K562 (cell line): ENCODE measurements at regions not wholly inside any gene's neighbourhood (a gene's known extent, or its start where the extent isn't known, plus 50 kb on each side); places are given as distances from the start of the nearest gene placed in this dataset.

ENCODE experiments used
- ATAC-seq: fragments of 200-7000 bp; cut with Tn5 transposase; 3 replicates; pipeline ENCODE4 v1.9.1; 2020; ENCODE audit warnings: moderate library complexity
- BruUV-seq: library from RNA; stranded (reverse); fragments of 400-500 nt; replicated peaks from 2 replicates; lab custom pipeline; 2021; lab: Mats Ljungman, UMichigan
- CTCF ChIA-PET: fragments of 300-600 bp; formaldehyde crosslinking; extraction: SDS; loops from one replicate; lab custom pipeline; 2021; ENCODE audit warnings: low intra/inter-chr PET ratio; lab: Yijun Ruan, JAX
- POLR2A ChIA-PET: fragments of 300-600, 350-650 bp; sonication (Branson Sonifier 250); formaldehyde crosslinking; extraction: SDS; loops from one replicate; lab custom pipeline; 2021; ENCODE audit warnings: antibody characterized with exemption, inconsistent platforms; lab: Yijun Ruan, JAX
- DNase-seq, 4 experiments: peaks; one replicate each; pipeline versions ENCODE4 v3.0.0 to v3.0.0-alpha.2; 2011 to 2018; ENCODE audit warnings: low spot score in 3 of 4, mixed read lengths in 3 of 4; ENCODE audit errors: extremely low read depth in 1 of 4
- FAIRE-seq: peaks from 2 replicates; lab custom pipeline; 2011; peaks lifted over from hg19 to GRCh38; lab: Jason Lieb, UNC
- H2AFZ ChIP-seq: 2 replicates; pipeline ENCODE4 v1.6.0; 2011; ENCODE audit warnings: low read depth, low read length, control low read depth, inconsistent platforms
- H3K27ac ChIP-seq: fragments of 200-600 bp; 3 replicates; pipeline ENCODE4 v1.8.0; 2011; ENCODE audit warnings: low read depth, mild to moderate bottlenecking, control low read depth, inconsistent platforms, low read length, moderate library complexity, mixed read lengths; ENCODE audit errors: extremely low read depth
- H3K27me3 ChIP-seq, 2 experiments: fragments of 300-600 bp in 1 of 2; 2 replicates in 1 of 2; 3 replicates in 1 of 2; pipeline versions ENCODE4 v1.6.0 to v1.8.0; 2011; ENCODE audit warnings: inconsistent platforms in 2 of 2, low read length in 2 of 2, mild to moderate bottlenecking in 1 of 2, mixed read lengths in 1 of 2, moderate library complexity in 1 of 2; ENCODE audit not compliant: control insufficient read depth in 2 of 2, insufficient read depth in 2 of 2
- H3K36me3 ChIP-seq: fragments of 300-600 bp; 3 replicates; pipeline ENCODE4 v1.8.0; 2011; ENCODE audit warnings: mild to moderate bottlenecking, low read length, inconsistent platforms; ENCODE audit not compliant: control insufficient read depth, insufficient read depth
- H3K4me1 ChIP-seq, 2 experiments: fragments of 200-600 bp in 1 of 2; replicated peaks in 1 of 2; 2 replicates in 1 of 2; 3 replicates in 1 of 2; pipeline versions ENCODE4 v1.5.1 to v1.8.0; 2011; ENCODE audit warnings: inconsistent platforms in 2 of 2, low read length in 2 of 2, mild to moderate bottlenecking in 1 of 2, mixed read lengths in 1 of 2, moderate library complexity in 1 of 2; ENCODE audit not compliant: control insufficient read depth in 2 of 2, insufficient read depth in 2 of 2
- H3K4me2 ChIP-seq: 2 replicates; pipeline ENCODE4 v1.6.1; 2011; ENCODE audit warnings: low read length, control low read depth, inconsistent platforms, mixed read lengths; ENCODE audit not compliant: insufficient read depth
- H3K4me3 ChIP-seq: fragments of 200-600 bp; sonication (generic), shearing (Covaris generic); 2 replicates; pipeline ENCODE4 v1.5.1; 2016; ENCODE audit warnings: control low read depth, inconsistent platforms
- H3K79me2 ChIP-seq: fragments of 200-600 bp; 3 replicates; pipeline ENCODE4 v1.8.0; 2011; ENCODE audit warnings: low read length, inconsistent platforms; ENCODE audit not compliant: control insufficient read depth, insufficient read depth
- H3K9ac ChIP-seq, 2 experiments: 2 replicates each; pipeline versions ENCODE4 v1.6.0 to v1.6.1; 2011; ENCODE audit warnings: low read depth in 2 of 2, low read length in 2 of 2, control low read depth in 1 of 2, inconsistent platforms in 1 of 2, mild to moderate bottlenecking in 1 of 2, mixed read lengths in 1 of 2; ENCODE audit not compliant: insufficient read depth in 1 of 2
- H3K9me1 ChIP-seq: one replicate; pipeline ENCODE4 v1.6.0; 2011; ENCODE audit warnings: inconsistent platforms, mild to moderate bottlenecking, low read length, moderate library complexity; ENCODE audit not compliant: control insufficient read depth, insufficient read depth
- H3K9me3 ChIP-seq: replicated peaks from 2 replicates; pipeline ENCODE4 v1.5.1; 2011; ENCODE audit warnings: low read depth, low read length, inconsistent platforms; ENCODE audit not compliant: control insufficient read depth, insufficient read depth
- H4K20me1 ChIP-seq: replicated peaks from 2 replicates; pipeline ENCODE4 v1.6.1; 2011; ENCODE audit warnings: low read length, inconsistent platforms, mixed read lengths; ENCODE audit not compliant: control insufficient read depth, insufficient read depth
- CC2D1A ChIP-seq: fragments of 450-650 bp; IDR thresholded peaks from 2 replicates; pipeline ENCODE4 v1.6.1; 2017; ENCODE audit warnings: mild to moderate bottlenecking
- MECOM ChIP-seq: fragments of 250-450 bp; sonication (Bioruptor Pico); IDR thresholded peaks from 2 replicates; pipeline ENCODE4 v1.8.0; 2022; ENCODE audit warnings: inconsistent platforms
- NR1H2 ChIP-seq: sonication (generic); formaldehyde crosslinking; IDR thresholded peaks from 2 replicates; pipeline ENCODE4 v1.4.0; 2020; ENCODE audit warnings: mild to moderate bottlenecking, missing genetic modification reagents
- NR3C1 ChIP-seq: sonication (generic); formaldehyde crosslinking; IDR thresholded peaks from 2 replicates; pipeline ENCODE4 v1.8.1; 2022; ENCODE audit warnings: missing genetic modification reagents
- NR4A1 ChIP-seq, 2 experiments: fragments of 250-450 bp in 1 of 2; fragments of 450-650 bp in 1 of 2; sonication (Bioruptor Pico) in 1 of 2; IDR thresholded peaks; 2 replicates each; pipeline versions ENCODE4 v1.4.0 to v1.6.1; 2016 to 2020; ENCODE audit warnings: mild to moderate bottlenecking in 2 of 2, missing compliant biosample characterization in 1 of 2, missing genetic modification characterization in 1 of 2, moderate library complexity in 1 of 2
- RAD51 ChIP-seq: fragments of 450-650 bp; IDR thresholded peaks from 2 replicates; pipeline ENCODE4 v1.7.1; 2016; ENCODE audit warnings: low read depth, mild to moderate bottlenecking, borderline replicate concordance
- TCF7 ChIP-seq: sonication (generic); IDR thresholded peaks from 2 replicates; pipeline ENCODE4 v1.6.1; 2016; ENCODE audit warnings: antibody characterized with exemption, borderline replicate concordance
- ZC3H8 ChIP-seq: fragments of 450-650 bp; IDR thresholded peaks from 2 replicates; pipeline ENCODE4 v1.6.1; 2017
- WGBS: fragments of 100-300 bp; shearing (Covaris generic); methylation state at CpG from one replicate; pipeline ENCODE4 v1.1.6; 2016; ENCODE audit warnings: low coverage, mixed read lengths; ENCODE audit not compliant: insufficient coverage; ENCODE audit errors: missing lambda C conversion rate; 5-methylcytosine and 5-hydroxymethylcytosine counted together
- in situ Hi-C: fragments of 300-500 bp; cut with MboI; formaldehyde crosslinking; loops from 4 replicates; pipeline ENCODE4 v1.15.0; 2018; ENCODE audit warnings: inconsistent platforms, mixed read lengths
- intact Hi-C: fragments of 100-400 bp; cut with micrococcal nuclease; formaldehyde crosslinking; loops from 2 replicates; pipeline ENCODE4 v1.14.2; 2022
- TF ChIP-seq, protein P1 (sequence below): fragments of 450-650 bp; formaldehyde crosslinking; conservative IDR thresholded peaks from 2 replicates; pipeline ENCODE4 v1.4.0; 2022; ENCODE audit warnings: mild to moderate bottlenecking, missing genetic modification characterization
- TF ChIP-seq, protein P2 (sequence below), 3 experiments: fragments of 200-800 bp in 1 of 3; sonication (Bioruptor generic) in 1 of 3; sonication (generic) in 1 of 3; formaldehyde crosslinking in 1 of 3; IDR thresholded peaks; 2 replicates each; pipeline versions ENCODE4 v1.6.1 to v1.8.0; 2016 to 2022; ENCODE audit warnings: mild to moderate bottlenecking in 2 of 3, missing compliant biosample characterization in 2 of 3, missing genetic modification characterization in 2 of 3, missing genetic modification reagents in 1 of 3
- TF ChIP-seq, protein P3 (sequence below), 2 experiments: fragments of 450-650 bp; formaldehyde crosslinking in 1 of 2; IDR thresholded peaks; 2 replicates each; pipeline versions ENCODE4 v1.4.0 to v1.6.1; 2014 to 2020; ENCODE audit warnings: mild to moderate bottlenecking in 2 of 2, borderline replicate concordance in 1 of 2, low read depth in 1 of 2

DNA sequence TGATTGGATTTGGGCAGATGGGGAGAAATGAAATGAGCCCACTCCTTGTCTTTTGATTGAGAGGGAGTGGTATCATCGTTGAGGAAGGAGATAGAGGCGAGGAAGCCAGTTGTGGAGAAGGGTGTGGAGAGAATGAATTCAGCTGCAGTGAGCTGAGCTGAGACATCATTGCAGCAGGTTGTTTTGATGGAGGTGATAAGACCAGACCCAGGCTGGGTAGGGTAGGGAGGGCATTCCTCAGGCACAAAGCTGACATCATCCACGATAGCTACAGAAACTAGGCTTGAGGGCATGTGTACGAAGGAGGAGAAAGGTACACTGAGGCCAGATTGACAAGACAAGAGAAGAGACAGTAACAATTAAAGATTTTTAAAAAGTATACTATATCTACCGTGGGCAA lies 1500.9 kb upstream of the SLC10A2 start (continued):
- no peak for TF ChIP-seq NR3C1 (CRISPR knock-in tag)
- TF ChIP-seq, protein P1, sequence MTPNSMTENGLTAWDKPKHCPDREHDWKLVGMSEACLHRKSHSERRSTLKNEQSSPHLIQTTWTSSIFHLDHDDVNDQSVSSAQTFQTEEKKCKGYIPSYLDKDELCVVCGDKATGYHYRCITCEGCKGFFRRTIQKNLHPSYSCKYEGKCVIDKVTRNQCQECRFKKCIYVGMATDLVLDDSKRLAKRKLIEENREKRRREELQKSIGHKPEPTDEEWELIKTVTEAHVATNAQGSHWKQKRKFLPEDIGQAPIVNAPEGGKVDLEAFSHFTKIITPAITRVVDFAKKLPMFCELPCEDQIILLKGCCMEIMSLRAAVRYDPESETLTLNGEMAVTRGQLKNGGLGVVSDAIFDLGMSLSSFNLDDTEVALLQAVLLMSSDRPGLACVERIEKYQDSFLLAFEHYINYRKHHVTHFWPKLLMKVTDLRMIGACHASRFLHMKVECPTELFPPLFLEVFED (CRISPR knock-in tag), result no peak
- TF ChIP-seq RAD51, result no peak
- TF ChIP-seq MECOM (CRISPR knock-in tag), result no peak
- TF ChIP-seq TCF7, result no peak
- TF ChIP-seq NR4A1 (CRISPR knock-in tag; IDR thresholded peaks at IDR 0.05), result no peak
- no peak for TF ChIP-seq NR4A1 (tag; IDR thresholded peaks at IDR 0.05)

DNA sequence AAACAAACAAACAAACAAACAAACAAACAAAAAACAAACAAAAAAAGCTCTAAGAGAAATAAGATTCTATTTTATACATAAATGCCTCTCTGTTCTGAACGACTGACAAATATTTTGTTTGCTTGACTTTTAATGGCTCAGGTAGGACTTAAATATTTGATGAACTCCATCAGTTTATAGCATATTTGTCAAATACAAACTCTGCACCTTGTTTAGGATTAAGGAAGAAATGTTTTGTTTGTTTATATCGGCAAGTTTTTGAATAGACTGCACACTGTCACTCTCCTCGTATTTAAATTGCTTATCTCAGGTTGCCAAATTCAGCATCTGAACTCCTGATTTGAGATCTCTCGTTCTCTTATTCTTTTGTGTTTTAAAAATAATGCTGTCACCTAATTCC lies 1499.7 kb upstream of the SLC10A2 start:
- ATAC-seq (no peak), FAIRE-seq (no peak), DNase-seq (no peak)
- Histone ChIP-seq H2AFZ (no peak overlapping the region), H3K27me3 (no peaks in the 10 kb centered on the region), H3K79me2 (no peaks in the 10 kb centered on the region), H3K9me3 (no peaks in the 10 kb centered on the region; the same call in 1 of the 2 replicates), H3K4me3 (no peak overlapping the region), H3K9ac (no peak overlapping the region), H3K36me3 (no peaks in the 10 kb centered on the region), H3K9me1 (no peaks in the 10 kb centered on the region), H3K4me2 (no peak overlapping the region), H4K20me1 (no peaks in the 10 kb centered on the region), H3K27ac (no peak overlapping the region), H3K4me1 (no peaks in the 10 kb centered on the region)
- intact Hi-C loops, result no loop called here
- CTCF ChIA-PET, result no interaction called here
- 3% methylated on average over 4 of the region's 4 CpGs for WGBS
- POLR2A ChIA-PET, result no interaction called here
- in situ Hi-C loops, result no loop called here
- BruUV-seq, result no TSS peak
- no peak for TF ChIP-seq NR1H2 (CRISPR knock-in tag)
- TF ChIP-seq ZC3H8, result no peak
- no peak for TF ChIP-seq CC2D1A
- TF ChIP-seq, protein P2, sequence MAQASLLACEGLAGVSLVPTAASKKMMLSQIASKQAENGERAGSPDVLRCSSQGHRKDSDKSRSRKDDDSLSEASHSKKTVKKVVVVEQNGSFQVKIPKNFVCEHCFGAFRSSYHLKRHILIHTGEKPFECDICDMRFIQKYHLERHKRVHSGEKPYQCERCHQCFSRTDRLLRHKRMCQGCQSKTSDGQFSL (CRISPR knock-in tag; IDR thresholded peaks at IDR 0.05), result no peak
- TF ChIP-seq, protein P2 (tag; IDR thresholded peaks at IDR 0.05), result no peak
- TF ChIP-seq, protein P3, sequence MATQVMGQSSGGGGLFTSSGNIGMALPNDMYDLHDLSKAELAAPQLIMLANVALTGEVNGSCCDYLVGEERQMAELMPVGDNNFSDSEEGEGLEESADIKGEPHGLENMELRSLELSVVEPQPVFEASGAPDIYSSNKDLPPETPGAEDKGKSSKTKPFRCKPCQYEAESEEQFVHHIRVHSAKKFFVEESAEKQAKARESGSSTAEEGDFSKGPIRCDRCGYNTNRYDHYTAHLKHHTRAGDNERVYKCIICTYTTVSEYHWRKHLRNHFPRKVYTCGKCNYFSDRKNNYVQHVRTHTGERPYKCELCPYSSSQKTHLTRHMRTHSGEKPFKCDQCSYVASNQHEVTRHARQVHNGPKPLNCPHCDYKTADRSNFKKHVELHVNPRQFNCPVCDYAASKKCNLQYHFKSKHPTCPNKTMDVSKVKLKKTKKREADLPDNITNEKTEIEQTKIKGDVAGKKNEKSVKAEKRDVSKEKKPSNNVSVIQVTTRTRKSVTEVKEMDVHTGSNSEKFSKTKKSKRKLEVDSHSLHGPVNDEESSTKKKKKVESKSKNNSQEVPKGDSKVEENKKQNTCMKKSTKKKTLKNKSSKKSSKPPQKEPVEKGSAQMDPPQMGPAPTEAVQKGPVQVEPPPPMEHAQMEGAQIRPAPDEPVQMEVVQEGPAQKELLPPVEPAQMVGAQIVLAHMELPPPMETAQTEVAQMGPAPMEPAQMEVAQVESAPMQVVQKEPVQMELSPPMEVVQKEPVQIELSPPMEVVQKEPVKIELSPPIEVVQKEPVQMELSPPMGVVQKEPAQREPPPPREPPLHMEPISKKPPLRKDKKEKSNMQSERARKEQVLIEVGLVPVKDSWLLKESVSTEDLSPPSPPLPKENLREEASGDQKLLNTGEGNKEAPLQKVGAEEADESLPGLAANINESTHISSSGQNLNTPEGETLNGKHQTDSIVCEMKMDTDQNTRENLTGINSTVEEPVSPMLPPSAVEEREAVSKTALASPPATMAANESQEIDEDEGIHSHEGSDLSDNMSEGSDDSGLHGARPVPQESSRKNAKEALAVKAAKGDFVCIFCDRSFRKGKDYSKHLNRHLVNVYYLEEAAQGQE (IDR thresholded peaks at IDR 0.05; ENCODE audit: borderline replicate concordance), result no peak
- TF ChIP-seq, protein P3 (CRISPR knock-in tag; IDR thresholded peaks at IDR 0.05; ENCODE audit: low read depth), result no peak
